ENCODE measurements at regions not wholly inside any gene's neighbourhood (a gene's known extent, or its start where the extent isn't known, plus 50 kb on each side); places are given as distances from the start of the nearest gene placed in this dataset.

DNA sequence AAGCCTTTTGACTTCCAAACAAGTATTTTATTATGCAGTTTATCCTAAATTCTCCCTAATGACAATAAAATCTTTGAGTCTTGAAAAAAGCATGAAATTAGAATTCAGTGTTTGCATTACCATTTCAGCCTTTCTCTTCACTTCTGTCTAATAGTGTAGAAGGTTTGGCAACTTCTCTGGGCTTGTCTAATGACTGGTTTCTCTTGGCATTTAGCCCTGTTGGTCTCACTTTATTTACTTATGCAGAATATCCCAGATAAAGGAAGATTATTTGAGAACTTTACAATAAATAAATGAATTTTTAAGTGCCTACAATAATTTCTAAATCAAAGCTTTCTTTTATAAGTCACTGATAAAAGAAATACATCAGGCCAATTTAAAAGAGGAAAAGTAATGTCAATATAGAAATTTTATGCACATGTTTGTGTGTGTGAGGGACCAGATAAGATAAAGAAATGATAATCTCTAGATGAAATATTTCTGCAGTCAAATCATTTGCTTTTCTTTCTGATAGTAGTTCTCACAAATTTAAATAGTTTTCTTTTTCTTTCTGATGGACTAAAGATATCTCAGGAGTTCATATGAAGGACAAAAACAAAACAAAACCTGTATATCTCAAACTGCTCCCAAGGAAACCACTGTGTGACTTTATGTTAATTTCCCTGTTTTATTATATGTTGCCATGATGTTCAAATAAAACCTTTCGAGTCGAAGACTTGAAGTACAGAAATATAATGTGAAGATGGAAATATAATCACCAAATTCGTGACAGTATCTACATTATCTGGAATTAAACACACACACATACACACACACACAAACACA lies 533.1 kb upstream of the CBLB start:
- TF ChIP-seq, protein P1, sequence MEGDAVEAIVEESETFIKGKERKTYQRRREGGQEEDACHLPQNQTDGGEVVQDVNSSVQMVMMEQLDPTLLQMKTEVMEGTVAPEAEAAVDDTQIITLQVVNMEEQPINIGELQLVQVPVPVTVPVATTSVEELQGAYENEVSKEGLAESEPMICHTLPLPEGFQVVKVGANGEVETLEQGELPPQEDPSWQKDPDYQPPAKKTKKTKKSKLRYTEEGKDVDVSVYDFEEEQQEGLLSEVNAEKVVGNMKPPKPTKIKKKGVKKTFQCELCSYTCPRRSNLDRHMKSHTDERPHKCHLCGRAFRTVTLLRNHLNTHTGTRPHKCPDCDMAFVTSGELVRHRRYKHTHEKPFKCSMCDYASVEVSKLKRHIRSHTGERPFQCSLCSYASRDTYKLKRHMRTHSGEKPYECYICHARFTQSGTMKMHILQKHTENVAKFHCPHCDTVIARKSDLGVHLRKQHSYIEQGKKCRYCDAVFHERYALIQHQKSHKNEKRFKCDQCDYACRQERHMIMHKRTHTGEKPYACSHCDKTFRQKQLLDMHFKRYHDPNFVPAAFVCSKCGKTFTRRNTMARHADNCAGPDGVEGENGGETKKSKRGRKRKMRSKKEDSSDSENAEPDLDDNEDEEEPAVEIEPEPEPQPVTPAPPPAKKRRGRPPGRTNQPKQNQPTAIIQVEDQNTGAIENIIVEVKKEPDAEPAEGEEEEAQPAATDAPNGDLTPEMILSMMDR (IDR thresholded peaks at IDR 0.05), result no peak
- no peak for TF ChIP-seq POLR2A (IDR thresholded peaks at IDR 0.05)
